ENCODE measurements at regions not wholly inside any gene's neighbourhood (a gene's known extent, or its start where the extent isn't known, plus 50 kb on each side); places are given as distances from the start of the nearest gene placed in this dataset.

DNA sequence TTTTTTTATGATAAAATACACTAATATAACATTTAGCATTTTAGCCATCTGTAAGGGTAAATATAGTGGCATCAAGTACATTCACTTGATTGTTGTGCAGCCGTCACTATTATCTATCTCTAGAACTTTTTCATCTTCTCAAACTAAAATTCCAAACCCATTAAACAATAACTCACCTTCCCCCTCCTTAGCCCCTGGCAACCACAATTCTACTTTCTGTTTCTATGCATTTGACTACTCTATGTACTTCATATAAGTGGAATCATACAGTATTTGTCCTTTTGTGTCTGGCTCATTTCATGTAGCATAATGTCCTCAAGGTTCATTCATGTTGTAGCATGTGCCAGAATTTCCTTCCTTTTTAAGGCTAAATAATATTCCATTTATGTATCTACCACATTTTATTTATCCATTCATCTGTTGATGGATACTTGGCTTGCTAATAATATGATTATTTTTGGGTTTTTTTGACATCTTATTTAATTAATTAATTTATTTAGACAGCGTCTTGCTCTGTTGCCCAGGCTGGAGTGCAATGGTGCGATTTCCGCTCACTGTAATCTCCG lies 69.6 kb upstream of the MACF1 start:
- no peak for DNase-seq (ENCODE audit: low read depth, low spot score)

DNA sequence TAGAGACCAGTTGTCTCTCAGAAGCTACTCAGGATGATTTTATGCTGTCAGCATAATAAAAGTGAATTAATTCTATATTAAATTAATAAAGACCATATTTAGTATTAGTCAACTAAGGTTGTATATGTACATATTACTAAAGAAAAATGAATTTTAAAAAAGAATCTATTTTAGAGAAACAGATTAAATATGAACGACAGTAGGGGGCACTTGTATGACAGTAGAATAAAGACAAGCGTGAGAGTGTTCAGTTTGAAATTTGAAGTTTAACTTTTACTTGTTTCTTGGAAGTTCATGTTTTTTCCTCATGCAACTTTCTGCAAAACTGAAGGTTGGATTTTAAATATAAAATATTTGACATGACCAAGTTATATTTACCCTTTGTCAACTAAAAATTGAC lies 67.9 kb upstream of the MACF1 start:
- DNase-seq (ENCODE audit: low read depth, low spot score): no peak

DNA sequence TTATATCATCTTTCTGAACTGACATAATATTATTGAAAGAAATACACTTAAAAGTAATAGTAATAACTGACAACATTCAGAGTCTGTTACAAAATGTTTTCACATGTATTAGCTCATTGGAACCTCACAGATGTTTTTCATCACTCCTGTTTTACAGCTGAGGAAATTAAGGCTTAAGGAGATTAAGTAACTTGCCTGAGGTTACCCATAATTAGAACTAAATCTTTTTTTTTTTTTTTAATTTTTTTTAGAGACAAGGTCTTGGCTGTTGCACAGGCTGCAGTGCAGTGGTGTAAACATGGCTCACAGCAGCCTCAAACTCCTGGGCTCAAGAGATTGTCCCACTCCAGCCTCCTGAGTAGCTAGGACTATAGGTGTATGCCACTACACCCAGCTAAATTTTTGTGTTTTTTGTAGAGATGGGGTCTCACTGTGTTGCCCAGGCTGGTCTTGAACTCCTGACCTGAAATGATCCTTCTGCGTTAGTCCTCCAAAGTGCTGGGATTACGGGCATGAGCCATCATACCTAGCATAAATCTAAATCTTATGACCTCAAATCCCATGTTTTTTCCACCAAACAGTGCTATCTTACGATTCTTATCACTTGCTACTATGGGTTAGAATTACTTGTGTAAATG lies 64.7 kb upstream of the MACF1 start:
- no peak for DNase-seq (ENCODE audit: low read depth, low spot score)

DNA sequence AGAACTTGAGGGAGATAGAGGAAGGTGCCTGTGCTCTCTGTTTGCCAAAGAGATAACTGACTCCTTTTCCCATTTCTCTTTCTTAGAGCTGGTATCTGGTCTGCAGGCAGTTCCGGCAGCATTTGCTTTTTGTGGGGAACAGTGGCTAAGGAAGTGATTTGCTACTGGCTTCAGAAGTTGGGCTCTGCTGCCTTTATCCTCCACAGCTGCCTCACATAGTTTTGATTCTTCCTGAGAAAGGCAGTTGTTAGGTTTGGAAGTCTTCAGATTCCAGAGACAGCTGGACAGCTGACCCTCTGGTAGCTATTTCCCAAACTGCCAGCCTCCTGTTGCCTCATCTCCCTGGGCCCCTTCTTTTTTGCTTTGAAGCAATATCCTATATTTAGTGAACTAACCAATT lies 62.6 kb upstream of the MACF1 start:
- no peak for DNase-seq (ENCODE audit: low read depth, low spot score)

DNA sequence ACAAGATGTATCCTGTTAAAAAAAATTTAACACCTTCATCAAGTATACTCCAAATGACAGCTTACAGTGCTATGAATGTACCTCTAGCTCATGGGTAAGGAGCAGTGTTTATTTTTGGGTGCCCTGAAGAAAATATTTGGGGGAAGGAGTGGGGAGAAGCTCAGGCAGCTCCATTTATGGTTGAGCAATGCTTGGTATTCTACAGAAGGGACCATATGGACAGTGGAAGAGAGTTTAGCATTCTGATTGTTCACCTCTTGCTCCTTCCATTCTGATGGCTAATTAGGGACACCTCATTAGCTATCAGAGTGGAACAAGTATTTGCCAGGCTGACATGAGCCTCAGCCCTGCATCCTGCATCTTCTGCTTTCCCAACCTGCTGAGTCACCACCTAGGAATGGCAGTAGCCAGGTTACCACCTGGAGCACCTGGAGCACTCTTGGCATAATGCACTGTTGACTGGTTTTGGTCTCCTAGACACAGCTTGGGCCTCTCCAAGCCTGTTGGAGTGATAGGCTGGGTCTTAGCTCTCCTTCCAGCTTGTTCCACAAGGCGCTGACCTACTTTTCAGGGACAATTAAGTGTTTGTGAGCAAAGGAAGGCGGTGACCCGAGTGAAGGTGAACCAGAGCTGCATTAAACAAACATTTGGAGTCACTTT lies 62.0 kb upstream of the MACF1 start:
- DNase-seq (ENCODE audit: low read depth, low spot score): no peak

DNA sequence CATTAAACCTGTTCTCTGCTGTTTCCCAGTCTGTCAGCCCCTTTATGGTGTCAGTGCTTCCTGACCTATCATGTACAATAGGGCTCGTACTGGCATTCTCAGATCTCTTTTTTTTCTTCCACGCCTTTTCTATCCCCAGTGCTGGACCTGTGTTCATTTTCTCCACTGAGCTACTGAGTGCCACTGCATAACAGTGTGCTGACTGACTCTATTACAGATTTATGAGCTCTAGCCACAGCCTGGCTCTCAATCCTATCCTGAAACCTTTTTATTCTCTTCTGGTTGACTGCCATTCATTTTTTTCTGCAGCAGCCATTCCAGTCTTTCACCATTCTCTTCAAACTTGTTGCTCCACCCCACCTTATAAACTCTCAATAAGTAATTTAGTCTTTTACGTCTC lies 59.6 kb upstream of the MACF1 start:
- no peak for DNase-seq (ENCODE audit: low read depth, low spot score)

DNA sequence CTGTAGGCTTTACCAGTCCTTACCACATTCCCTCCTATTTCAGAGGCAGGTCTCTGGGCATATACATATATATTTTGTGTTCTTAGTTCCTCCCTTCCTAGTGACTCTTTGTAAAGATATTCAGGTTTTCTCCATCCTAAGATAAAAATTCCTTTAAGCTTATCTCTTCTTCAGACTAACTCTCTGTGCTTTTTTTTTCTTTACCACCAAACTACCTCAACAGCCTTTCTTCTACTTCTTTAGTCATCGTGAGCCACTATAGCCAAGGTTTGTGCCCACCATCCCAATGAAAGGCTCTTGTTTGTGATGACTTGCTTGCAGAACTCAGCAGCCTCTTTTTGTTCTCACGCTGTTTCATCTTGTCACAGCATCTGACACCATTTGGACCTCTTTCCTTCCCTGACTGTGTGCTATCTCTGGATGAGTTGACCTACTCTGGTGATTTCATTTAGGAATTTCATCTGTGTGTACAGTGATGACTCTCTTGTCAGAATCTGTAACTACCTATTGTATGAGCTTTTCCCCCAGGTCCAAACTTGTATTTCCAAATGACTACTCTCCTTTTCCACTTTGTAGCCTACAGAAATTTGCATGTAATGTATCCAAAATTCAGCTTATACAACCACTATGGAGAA lies 59.0 kb upstream of the MACF1 start:
- DNase-seq (ENCODE audit: low read depth, low spot score): no peak

DNA sequence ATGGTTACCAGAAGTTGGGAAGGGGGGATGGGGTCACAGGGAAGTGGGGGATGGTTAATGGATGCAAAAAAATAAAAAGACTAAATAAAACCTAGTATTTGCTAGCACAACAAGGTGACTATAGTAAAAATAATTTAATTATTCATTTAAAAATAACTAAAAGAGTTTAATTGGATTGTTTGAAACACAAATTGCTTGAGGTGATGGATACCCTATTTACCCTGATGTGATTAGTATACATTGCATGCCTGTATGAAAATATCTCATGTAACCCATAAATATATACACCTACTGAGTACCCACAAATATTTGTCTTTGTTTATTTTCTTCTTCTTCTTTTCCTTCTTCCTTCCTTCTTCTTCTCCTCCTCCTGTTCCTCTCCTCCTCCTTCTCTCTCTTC lies 57.8 kb upstream of the MACF1 start:
- no peak for DNase-seq (ENCODE audit: low read depth, low spot score)

DNA sequence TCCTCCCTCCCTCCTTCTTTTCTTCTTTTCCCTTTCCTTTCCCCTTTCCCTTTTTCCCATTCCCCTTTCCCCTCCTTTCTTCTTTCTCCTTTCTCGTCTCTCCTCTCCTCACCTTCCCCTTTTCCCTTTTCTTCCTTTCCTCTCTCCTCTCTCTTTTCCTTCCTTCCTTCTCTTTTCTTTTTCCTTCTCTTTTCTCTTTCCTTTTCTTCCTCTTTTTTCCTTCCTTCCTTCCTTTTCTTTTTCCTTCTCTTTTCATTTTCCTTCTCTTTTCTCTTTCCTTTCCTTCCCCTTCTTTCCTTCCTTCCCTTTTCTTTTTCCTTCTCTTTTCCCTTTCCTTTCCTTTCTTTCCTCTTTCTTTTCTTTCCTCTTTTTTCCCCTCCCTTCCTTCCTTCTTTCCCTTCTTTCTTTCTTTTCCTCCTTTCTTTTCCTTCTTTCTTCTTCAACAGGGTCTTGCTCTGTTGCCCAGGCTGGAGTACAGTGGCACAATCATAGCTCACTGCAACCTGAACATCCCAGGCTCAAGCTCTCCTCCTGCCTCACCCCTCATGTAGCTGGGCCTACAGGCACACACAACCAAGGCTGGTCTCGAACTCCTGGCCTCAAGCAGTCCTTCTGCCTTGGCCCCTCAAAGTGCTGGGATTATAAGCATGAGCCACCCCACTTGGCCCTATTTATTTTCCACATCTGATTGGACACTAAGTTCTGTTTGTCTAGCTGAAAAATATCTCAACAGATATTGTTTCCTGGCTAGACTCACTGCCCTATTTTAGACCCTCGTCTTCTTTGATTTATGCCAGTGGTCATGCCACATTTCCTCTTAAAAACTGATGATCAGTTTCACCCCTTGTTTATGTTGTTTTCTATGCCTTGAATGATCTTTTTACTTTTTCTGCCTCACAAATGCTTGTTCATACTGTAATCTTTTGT lies 57.1 kb upstream of the MACF1 start:
- DNase-seq (ENCODE audit: low read depth, low spot score): no peak

DNA sequence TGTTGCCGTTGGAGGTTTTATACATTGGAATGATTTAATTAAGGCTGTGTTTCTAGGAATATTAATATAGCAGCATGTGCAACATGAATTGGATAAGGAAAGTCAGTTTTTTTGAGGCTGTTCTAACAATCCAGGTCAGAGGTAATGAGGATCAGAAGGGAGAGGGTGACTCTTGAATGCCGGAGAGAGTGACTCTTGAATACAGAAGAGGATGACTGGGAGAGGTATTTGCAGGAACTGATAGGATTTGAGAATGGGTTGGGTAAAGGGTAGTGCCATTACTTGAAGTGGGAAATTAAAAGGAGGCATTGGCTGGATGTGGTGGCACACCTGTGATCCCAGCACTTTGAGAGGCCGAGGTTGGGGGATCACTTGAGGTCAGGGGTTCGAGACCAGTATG lies 55.6 kb upstream of the MACF1 start:
- DNase-seq (ENCODE audit: low read depth, low spot score): no peak

DNA sequence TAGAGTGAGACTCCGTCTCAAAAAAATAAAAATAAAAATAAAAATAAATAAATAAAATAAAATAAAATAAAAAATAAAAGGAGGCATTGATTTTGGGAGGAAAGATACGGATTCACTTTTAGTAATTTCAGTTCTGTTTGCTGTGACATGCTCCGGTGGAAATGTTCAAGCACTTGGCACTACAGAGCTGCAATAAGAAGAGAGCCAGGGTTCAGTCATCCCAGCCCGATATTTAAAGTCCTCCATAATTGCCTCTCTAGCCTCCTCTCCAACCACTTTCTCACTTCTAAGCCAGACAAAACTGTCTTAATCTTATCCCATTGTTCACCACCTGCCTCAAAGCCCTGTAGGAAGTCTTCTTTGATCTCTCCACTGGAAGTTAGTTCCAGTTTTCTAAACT lies 55.0 kb upstream of the MACF1 start:
- DNase-seq (ENCODE audit: low read depth, low spot score): no peak

DNA sequence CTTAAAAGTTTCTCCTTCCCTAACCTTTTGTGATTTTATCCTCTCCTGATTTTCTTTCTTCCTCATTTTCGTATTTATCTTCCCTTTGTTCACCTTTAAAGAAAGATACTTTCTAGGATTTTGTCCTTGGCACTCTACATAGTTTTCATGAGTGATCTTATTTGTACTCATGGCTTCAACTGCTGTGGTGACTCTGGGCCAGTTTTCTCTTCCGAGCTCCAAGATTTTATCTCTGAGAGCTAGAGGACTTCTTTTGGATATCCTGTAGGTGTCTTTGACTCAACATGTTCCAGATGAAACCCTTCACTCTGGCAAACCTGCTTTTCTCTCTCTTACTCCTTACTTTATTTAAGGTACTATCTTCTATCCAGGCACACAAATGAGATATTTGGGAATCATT lies 53.7 kb upstream of the MACF1 start:
- DNase-seq (ENCODE audit: low read depth, low spot score): no peak

DNA sequence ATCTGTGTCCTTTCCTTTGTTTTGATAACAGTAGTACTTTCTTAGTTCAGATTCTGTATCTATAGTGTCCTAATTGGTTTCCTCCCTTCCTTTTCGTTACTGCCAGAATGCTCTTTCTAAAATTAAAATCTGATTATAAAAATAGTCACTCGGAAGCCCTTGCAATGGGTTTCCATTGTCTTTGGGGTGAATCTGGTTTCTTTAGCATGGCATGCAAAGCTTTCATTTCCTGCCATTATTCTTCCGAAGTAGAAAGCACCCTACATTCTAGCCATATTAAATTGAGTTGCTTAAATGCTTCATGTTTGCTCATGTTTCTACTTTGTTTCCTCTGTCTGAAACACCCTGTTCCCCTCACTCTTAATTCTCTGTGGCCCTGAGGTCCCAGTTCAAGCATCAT lies 53.2 kb upstream of the MACF1 start:
- no peak for DNase-seq (ENCODE audit: low read depth, low spot score)

DNA sequence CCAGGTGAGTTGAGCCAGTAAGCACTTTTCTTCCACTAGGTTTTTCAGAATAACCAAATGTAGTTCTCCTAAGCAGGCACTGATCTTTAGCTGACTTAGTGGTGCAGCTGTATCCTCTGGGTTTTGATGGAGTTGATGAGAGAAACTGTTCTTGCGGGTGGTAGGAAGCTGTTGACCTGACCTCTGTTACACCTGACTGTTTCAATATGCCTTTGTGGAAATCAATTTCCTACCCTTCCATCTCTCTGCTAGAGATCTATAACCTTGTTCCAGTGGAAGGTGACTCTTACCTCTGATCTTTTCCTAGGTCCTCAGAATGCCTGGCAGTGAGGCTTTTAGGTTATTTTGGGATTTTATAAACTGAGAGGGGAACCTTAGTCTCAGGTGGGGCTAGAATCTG lies 51.6 kb upstream of the MACF1 start:
- no peak for DNase-seq (ENCODE audit: low read depth, low spot score)

DNA sequence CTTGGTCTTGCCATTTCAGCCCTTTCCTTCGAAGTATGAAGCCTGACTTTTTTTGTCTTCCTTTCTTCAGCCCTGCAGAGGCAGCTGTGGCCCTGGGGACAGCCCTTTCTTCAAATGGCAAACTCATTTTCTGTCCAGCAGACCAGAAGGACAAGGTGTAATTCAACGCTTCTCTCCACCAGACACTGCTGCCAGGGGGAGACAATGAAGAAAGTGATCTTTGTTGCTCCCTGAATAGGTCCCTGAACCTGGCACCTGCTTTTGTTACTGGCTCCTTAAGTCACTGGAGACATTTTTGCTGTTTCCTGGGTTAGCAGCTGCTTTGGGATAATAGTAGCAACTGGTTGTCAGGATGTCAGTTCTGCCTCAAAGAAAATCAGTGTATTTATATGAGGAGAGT lies 50.8 kb upstream of the MACF1 start:
- no peak for DNase-seq (ENCODE audit: low read depth, low spot score)

DNA sequence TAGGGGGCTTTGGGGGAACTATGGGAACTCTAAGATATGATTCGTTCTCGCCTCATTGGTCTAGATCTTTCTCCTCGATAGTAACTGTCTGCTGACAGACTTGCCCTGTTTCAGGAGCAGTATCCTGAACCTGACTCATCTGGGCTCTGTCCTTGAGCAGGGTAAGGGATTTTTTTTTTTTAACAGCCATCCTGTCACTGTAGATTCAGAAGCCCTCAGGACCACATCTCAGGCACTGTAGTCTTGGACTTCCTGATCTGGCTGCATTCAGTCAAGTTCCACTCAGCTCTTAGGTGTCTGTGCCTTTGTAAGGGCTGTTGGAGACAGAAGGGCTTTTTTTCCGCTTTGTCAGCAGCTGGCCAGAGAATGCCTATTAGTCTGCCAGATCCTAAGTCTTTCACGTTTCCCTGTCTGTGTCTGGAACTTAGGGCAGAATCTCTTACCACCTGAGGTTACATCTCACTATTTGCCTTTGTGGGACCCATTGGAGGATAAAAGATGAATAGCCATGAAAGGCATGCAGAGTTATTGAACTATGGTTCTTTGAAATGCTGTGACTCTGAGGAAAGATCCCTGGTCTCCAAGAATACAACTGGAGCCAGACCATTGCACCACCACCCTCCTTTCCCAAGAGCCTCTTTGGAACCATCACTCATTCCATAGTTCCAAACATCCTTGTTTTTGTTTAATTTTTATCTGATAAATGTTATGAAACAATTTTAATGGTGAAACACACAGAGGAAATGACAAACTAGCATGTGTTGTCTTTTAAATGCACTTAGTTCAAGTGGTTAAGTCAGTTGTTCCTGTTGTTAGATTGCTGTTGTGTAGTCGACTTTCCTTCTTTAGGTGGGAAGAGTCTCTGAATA lies 49.7 kb upstream of the MACF1 start:
- no peak for DNase-seq (ENCODE audit: low read depth, low spot score)
